ENCODE measurements at regions not wholly inside any gene's neighbourhood (a gene's known extent, or its start where the extent isn't known, plus 50 kb on each side); places are given as distances from the start of the nearest gene placed in this dataset.

- Histone ChIP-seq H3K9me3 (no peaks in the 10 kb centered on the region), H3K36me3 (no peaks in the 10 kb centered on the region), H3K4me1 (ENCODE audit: insufficient read depth) (no peaks in the 10 kb centered on the region), H3K27ac (no peak overlapping the region), H3K4me3 (no peak overlapping the region), H3K27me3 (no peaks in the 10 kb centered on the region)
- intact Hi-C loops (cut with DNase I) = no loop called here
- 86 to 94% (median 90%) methylated on average over 6 of the region's 6 CpGs for WGBS, 3 donors
- no peak for TF ChIP-seq EP300 (IDR thresholded peaks at IDR 0.05)
- no peak for TF ChIP-seq CTCF (IDR thresholded peaks at IDR 0.05)
- DNase-seq = no peak
Measured at GRCh38 chr1:59026472-59026948, 242.7 kb upstream of the JUN start.

GRCh38 chr1:59027177-59027576, 243.3 kb upstream of the JUN start:
- no peak overlapping the region for H3K27ac ChIP-seq

DNA sequence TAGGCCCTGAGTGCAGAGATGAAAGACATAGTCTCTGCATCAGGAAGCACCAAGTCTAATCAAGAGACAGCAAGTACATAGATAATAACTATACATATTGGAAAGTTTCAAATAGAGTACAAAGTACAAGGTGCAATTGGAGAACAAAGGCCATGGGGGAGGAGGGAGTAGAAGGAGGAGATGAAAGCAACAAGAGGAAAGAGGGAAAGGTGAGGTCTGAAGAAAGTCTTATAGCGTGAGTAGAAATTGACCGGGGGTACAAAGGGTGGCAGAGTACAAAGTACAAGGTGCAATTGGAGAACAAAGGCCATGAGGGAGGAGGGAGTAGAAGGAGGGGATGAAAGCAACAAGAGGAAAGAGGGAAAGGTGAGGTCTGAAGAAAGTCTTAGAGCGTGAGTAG, 244.2 kb upstream of the JUN start:
- TF ChIP-seq CTCF (IDR thresholded peaks at IDR 0.05) (no peak), POLR2A (IDR thresholded peaks at IDR 0.05) (no peak), EP300 (IDR thresholded peaks at IDR 0.05) (no peak)
- intact Hi-C loops (cut with DNase I) = no loop called here
- H3K4me3 ChIP-seq = no peak overlapping the region
- H3K4me1 ChIP-seq (ENCODE audit: insufficient read depth) = no peaks in the 10 kb centered on the region
- no peak overlapping the region for H3K27ac ChIP-seq
- H3K36me3 ChIP-seq = no peaks in the 10 kb centered on the region
- H3K9me3 ChIP-seq = no peaks in the 10 kb centered on the region
- H3K27me3 ChIP-seq = no peaks in the 10 kb centered on the region
- 94 to 98% (median 96%) methylated on average over 3 of the region's 3 CpGs for WGBS, 3 donors
- DNase-seq = no peak

More at GRCh38 chr1:59027177-59027576, 243.3 kb upstream of the JUN start:
- 90 to 97% (median 95%) methylated on average over 2 of the region's 2 CpGs for WGBS, 3 donors
- no peaks in the 10 kb centered on the region for H3K27me3 ChIP-seq
- no peak overlapping the region for H3K4me3 ChIP-seq
- TF ChIP-seq EP300 (IDR thresholded peaks at IDR 0.05) = no peak
- TF ChIP-seq POLR2A (IDR thresholded peaks at IDR 0.05) = no peak
- no peak for TF ChIP-seq CTCF (IDR thresholded peaks at IDR 0.05)
- no peaks in the 10 kb centered on the region for H3K4me1 ChIP-seq (ENCODE audit: insufficient read depth)
- intact Hi-C loops (cut with DNase I) = no loop called here
- DNase-seq = no peak
- no peaks in the 10 kb centered on the region for H3K36me3 ChIP-seq
- no peaks in the 10 kb centered on the region for H3K9me3 ChIP-seq

- no peak overlapping the region for H3K4me3 ChIP-seq
- no peaks in the 10 kb centered on the region for H3K4me1 ChIP-seq (ENCODE audit: insufficient read depth)
- H3K27me3 ChIP-seq = no peaks in the 10 kb centered on the region
- H3K27ac ChIP-seq = no peak overlapping the region
- TF ChIP-seq CTCF (IDR thresholded peaks at IDR 0.05) = no peak
- TF ChIP-seq EP300 (IDR thresholded peaks at IDR 0.05) = no peak
- TF ChIP-seq POLR2A (IDR thresholded peaks at IDR 0.05) = no peak
- intact Hi-C loops (cut with DNase I) = no loop called here
- WGBS, 3 donors = 76 to 85% (median 77%) methylated on average over 5 of the region's 5 CpGs
- no peak for DNase-seq
- no peaks in the 10 kb centered on the region for H3K9me3 ChIP-seq
- H3K36me3 ChIP-seq = no peaks in the 10 kb centered on the region
Measured at GRCh38 chr1:59029411-59030167, 245.7 kb upstream of the JUN start.

Data from ovary (tissue), 7 donors.